Heart left ventricle (tissue), 16 donors: ENCODE measurements at regions not wholly inside any gene's neighbourhood (a gene's known extent, or its start where the extent isn't known, plus 50 kb on each side); places are given as distances from the start of the nearest gene placed in this dataset.
A peak's percentile ranks its signal among the peaks of the same experiment; 100 is the strongest.

Source experiments
- ATAC-seq, 4 donors: fragments of 200-7000 bp; cut with Tn5 transposase; one replicate each; pipeline ENCODE4 v1.9.1; 2020 to 2022; ENCODE audit warnings: moderate library complexity in 4 of 4, mild to moderate bottlenecking in 3 of 4, moderate number of reproducible peaks in 1 of 4
- DNase-seq, 5 donors: peaks; one replicate each; pipeline ENCODE4 v3.0.0-alpha.2; 2020
- H3K27ac ChIP-seq, 12 donors: fragments of 200-600 bp; sonication (generic) in 4 of 12; one replicate each; pipeline versions ENCODE4 v1.5.0 to v1.8.0; 2016 to 2022; ENCODE audit warnings: mild to moderate bottlenecking in 2 of 12
- H3K27me3 ChIP-seq, 9 donors: fragments of 200-600 bp; sonication (generic) in 2 of 9; one replicate each; pipeline versions ENCODE4 v1.5.1 to v1.8.0; 2016 to 2022; ENCODE audit warnings: mild to moderate bottlenecking in 3 of 9
- H3K36me3 ChIP-seq, 9 donors: fragments of 200-600 bp; sonication (generic) in 2 of 9; one replicate each; pipeline versions ENCODE4 v1.5.0 to v1.8.0; 2018 to 2022; ENCODE audit warnings: mild to moderate bottlenecking in 2 of 9
- H3K4me1 ChIP-seq, 12 donors: fragments of 200-600 bp; sonication (generic) in 4 of 12; one replicate each; pipeline versions ENCODE4 v1.5.0 to v1.8.0; 2016 to 2022; ENCODE audit warnings: mild to moderate bottlenecking in 3 of 12
- H3K4me3 ChIP-seq, 12 donors: fragments of 200-600 bp; sonication (generic) in 4 of 12; one replicate each; pipeline versions ENCODE4 v1.5.0 to v1.8.0; 2017 to 2022; ENCODE audit warnings: mild to moderate bottlenecking in 9 of 12, moderate library complexity in 4 of 12
- H3K9me3 ChIP-seq, 12 donors: fragments of 200-600 bp; sonication (generic) in 4 of 12; one replicate each; pipeline versions ENCODE4 v1.5.0 to v1.8.0; 2016 to 2022; ENCODE audit warnings: mild to moderate bottlenecking in 1 of 12
- CTCF ChIP-seq, 12 donors: fragments of 200-600 bp; sonication (generic) in 4 of 12; IDR thresholded peaks; one replicate each; pipeline versions ENCODE4 v1.5.0 to v1.8.0; 2018 to 2022; ENCODE audit warnings: antibody characterized with exemption in 12 of 12, mild to moderate bottlenecking in 5 of 12
- POLR2A ChIP-seq, 2 donors: fragments of 450-650 bp; IDR thresholded peaks; one replicate each; pipeline ENCODE4 v1.6.1; 2017; ENCODE audit warnings: antibody characterized with exemption in 2 of 2, mild to moderate bottlenecking in 2 of 2, moderate library complexity in 2 of 2
- WGBS, 4 donors: extraction: QIAGEN DNeasy Blood & Tissue Kit in 2 of 4; methylation state at CpG; one replicate each; pipeline versions ENCODE4 v1.1.5 to v1.1.7; 2013 to 2018; 5-methylcytosine and 5-hydroxymethylcytosine counted together
- intact Hi-C, 10 donors: fragments of 100-400 bp; cut with DNase I; formaldehyde crosslinking; loops; one replicate each; pipeline versions ENCODE4 v1.11.1 to v1.14.2; 2022
- donor health status: ischemic (EF 13 %, LVEDD 7.1; RV severe dilation, severe dysfunction).
- donor health status: healthy with polysubstance abuse.
- donor health status: DM: no; HTN: yes; CAD: no.
- donor health status: DM: no; HTN: no; CAD: no.
- donor health status: ischemic (EF 25% LVEDD 6.9; RV normal size, moderate dysfunction).
- donor health status: ischemic (EF 25% LVEDD 5.7; RV mildly dilated, moderate dysfunction).
- donor health status: healthy.
- donor health status: DM: yes; HTN: yes; CAD: no.
- donor health status: ischemic (EF 35%, LVEDD 5.7; RV mildly dilated, moderate dysfunction).
- donor health status: nonischemic (EF 11% LVEDD 7.7; RV severe dilation, severe dysfunction).
- donor health status: DM: yes; HTN: yes; CAD: no.
- donor health status: PGD.
- donor health status: ischemic (EF 29% LVEDD 5.4; RV normal size, mild dysfunction).
- donor health status: nonischemic (EF 23%, LVEDD 6.1; RV moderate dilation, normal function).

- TF ChIP-seq POLR2A (IDR thresholded peaks at IDR 0.05) (no peak), CTCF (IDR thresholded peaks at IDR 0.05) (no peak)
- no peaks in the 10 kb centered on the region for H3K36me3 ChIP-seq
- no peak for DNase-seq
- H3K4me1 ChIP-seq = peaks cover 0 to 20% (median 0%) of the 10 kb centered on the region in 12 donors
- ATAC-seq = peak in 1 of 4 donors; percentile 34
- no peak overlapping the region for H3K27ac ChIP-seq
- no peaks in the 10 kb centered on the region for H3K27me3 ChIP-seq
- 38 to 65% (median 44%) methylated on average over 1 of the region's 1 CpG for WGBS, 4 donors
- no peaks in the 10 kb centered on the region for H3K9me3 ChIP-seq
- intact Hi-C loops = no loop called here
- no peak overlapping the region for H3K4me3 ChIP-seq
These were observed 340.3 kb upstream of the RGS6 start for GRCh38 chr14:71591929-71592328.

- no peaks in the 10 kb centered on the region for H3K36me3 ChIP-seq
- intact Hi-C loops = no loop called here
- H3K4me1 ChIP-seq = peaks cover 0 to 20% (median 0%) of the 10 kb centered on the region in 12 donors
- H3K27ac ChIP-seq = no peak overlapping the region
- no peak for DNase-seq
- no peak for ATAC-seq
- no peaks in the 10 kb centered on the region for H3K27me3 ChIP-seq
- H3K9me3 ChIP-seq = no peaks in the 10 kb centered on the region
- no peak for TF ChIP-seq POLR2A (IDR thresholded peaks at IDR 0.05)
- no peak for TF ChIP-seq CTCF (IDR thresholded peaks at IDR 0.05)
- WGBS, 4 donors = 39 to 54% (median 49%) methylated on average over 2 of the region's 2 CpGs
- H3K4me3 ChIP-seq = no peak overlapping the region
These were observed 339.9 kb upstream of the RGS6 start for GRCh38 chr14:71592361-71592760.

DNA sequence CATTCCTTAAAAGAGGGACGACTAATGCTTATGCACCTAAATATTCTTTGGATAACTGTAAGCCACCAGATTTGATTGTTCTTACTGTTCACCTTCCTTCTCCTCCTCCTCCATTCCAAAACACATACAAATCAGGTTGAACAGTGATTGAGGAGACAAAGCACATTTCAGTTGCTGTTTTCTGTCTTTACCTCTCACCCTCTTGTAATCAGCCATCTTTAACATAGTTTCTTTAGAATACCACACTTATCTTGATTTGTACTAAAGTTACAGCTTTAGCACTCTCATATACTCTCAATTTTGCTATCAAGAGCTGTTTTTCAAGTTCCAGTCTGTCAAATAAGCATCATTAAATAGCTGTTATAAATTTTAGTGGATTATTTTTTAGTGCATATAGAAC lies 338.3 kb upstream of the RGS6 start:
- intact Hi-C loops = no loop called here
- no peaks in the 10 kb centered on the region for H3K27me3 ChIP-seq
- H3K4me1 ChIP-seq = peaks cover 0 to 25% (median 0%) of the 10 kb centered on the region in 12 donors
- no peaks in the 10 kb centered on the region for H3K9me3 ChIP-seq
- WGBS, 4 donors = 91 to 100% (median 97%) methylated on average over 1 of the region's 1 CpG
- H3K36me3 ChIP-seq = no peaks in the 10 kb centered on the region
- H3K4me3 ChIP-seq = no peak overlapping the region
- TF ChIP-seq POLR2A (IDR thresholded peaks at IDR 0.05) (no peak), CTCF (IDR thresholded peaks at IDR 0.05) (no peak)
- H3K27ac ChIP-seq = no peak overlapping the region
- DNase-seq = no peak
- no peak for ATAC-seq

- H3K4me1 ChIP-seq = peaks cover 0 to 20% (median 0%) of the 10 kb centered on the region in 12 donors
- 72 to 81% (median 76%) methylated on average over 3 of the region's 3 CpGs for WGBS, 4 donors
- H3K4me3 ChIP-seq = no peak overlapping the region
- H3K9me3 ChIP-seq = peaks cover 0 to 5% (median under 1%) of the 10 kb centered on the region in 12 donors
- H3K36me3 ChIP-seq = no peaks in the 10 kb centered on the region
- no peak for DNase-seq
- H3K27me3 ChIP-seq = no peaks in the 10 kb centered on the region
- intact Hi-C loops = no loop called here
- no peak overlapping the region for H3K27ac ChIP-seq
- no peak for TF ChIP-seq CTCF (IDR thresholded peaks at IDR 0.05)
- no peak for TF ChIP-seq POLR2A (IDR thresholded peaks at IDR 0.05)
- peak in 1 of 4 donors; percentile 32 for ATAC-seq
These were observed 337.4 kb upstream of the RGS6 start for GRCh38 chr14:71594821-71595220.
